Mucosa of descending colon (tissue), 3 donors: ENCODE measurements at regions not wholly inside any gene's neighbourhood (a gene's known extent, or its start where the extent isn't known, plus 50 kb on each side); places are given as distances from the start of the nearest gene placed in this dataset.

ENCODE experiments used
- ATAC-seq: fragments of 200-7000 bp; cut with Tn5 transposase; one replicate; pipeline ENCODE4 v1.9.1; 2020; ENCODE audit warnings: mild to moderate bottlenecking, moderate library complexity
- DNase-seq, 3 donors: peaks; one replicate each; pipeline ENCODE4 v3.0.0-alpha.2; 2020
- H3K36me3 ChIP-seq: fragments of 200-600 bp; one replicate; pipeline ENCODE4 v1.8.0; 2021; ENCODE audit warnings: low read depth, mild to moderate bottlenecking
- H3K4me1 ChIP-seq: fragments of 200-600 bp; one replicate; pipeline ENCODE4 v1.8.0; 2021; ENCODE audit warnings: low read depth, mild to moderate bottlenecking
- H3K4me3 ChIP-seq: fragments of 200-600 bp; one replicate; pipeline ENCODE4 v1.8.0; 2021; ENCODE audit warnings: mild to moderate bottlenecking
- H3K9me3 ChIP-seq: fragments of 200-600 bp; one replicate; pipeline ENCODE4 v1.8.0; 2021; ENCODE audit warnings: mild to moderate bottlenecking
- intact Hi-C, 2 donors: fragments of 100-400 bp; cut with DNase I in 1 of 2; cut with micrococcal nuclease in 1 of 2; formaldehyde crosslinking; loops; one replicate each; pipeline versions ENCODE4 v1.11.0 to v1.11.1; 2022; cut with DNase I, micrococcal nuclease
- TF ChIP-seq, protein P1 (sequence below): fragments of 200-600 bp; IDR thresholded peaks from one replicate; pipeline ENCODE4 v1.8.0; 2022; ENCODE audit warnings: antibody characterized with exemption, mild to moderate bottlenecking
- donor health status: DM: no; HTN: no; CAD: no; lungs with moderate emphysema.
- donor health status: DM: no; HTN: no; CAD: no.
- donor health status: DM: no; HTN: yes; CAD: no.

DNA sequence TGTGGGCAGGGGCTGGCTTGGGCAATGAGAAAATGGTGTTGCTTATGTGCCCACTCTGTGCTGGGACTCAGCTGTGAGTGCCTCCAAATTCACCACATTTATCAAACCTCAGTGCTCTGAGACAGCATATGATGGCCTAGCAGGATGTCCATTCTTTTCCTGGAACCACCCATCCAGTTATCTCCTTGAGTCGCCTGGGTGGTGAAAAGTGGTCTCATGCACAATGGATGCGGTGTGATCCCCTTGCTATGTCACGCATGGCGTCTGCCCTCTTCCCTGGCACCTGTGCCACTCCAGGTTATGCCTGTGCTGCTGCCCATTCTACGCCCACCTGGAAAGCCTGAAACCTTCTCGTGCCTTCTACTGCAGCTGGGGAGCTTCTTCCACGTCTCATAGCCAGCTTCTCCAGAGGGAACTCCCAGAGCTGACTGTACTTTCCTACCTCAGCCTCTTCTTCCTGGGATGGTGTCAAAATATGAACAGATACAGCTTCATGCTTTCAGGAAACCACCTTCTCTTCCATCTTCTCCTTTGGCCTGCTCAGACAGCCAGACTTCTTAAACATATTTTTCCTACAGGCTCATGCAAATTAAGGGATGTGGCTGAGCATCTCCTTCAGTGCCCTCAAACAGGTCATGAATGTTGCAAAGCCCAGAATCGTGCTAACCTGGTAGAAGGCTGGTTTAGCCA is 147.3 kb downstream of the PFKFB3 start:
- no peak for ATAC-seq
- Histone ChIP-seq H3K4me3 (no peak overlapping the region), H3K9me3 (no peaks in the 10 kb centered on the region), H3K36me3 (no peaks in the 10 kb centered on the region), H3K4me1 (no peaks in the 10 kb centered on the region)
- TF ChIP-seq, protein P1, sequence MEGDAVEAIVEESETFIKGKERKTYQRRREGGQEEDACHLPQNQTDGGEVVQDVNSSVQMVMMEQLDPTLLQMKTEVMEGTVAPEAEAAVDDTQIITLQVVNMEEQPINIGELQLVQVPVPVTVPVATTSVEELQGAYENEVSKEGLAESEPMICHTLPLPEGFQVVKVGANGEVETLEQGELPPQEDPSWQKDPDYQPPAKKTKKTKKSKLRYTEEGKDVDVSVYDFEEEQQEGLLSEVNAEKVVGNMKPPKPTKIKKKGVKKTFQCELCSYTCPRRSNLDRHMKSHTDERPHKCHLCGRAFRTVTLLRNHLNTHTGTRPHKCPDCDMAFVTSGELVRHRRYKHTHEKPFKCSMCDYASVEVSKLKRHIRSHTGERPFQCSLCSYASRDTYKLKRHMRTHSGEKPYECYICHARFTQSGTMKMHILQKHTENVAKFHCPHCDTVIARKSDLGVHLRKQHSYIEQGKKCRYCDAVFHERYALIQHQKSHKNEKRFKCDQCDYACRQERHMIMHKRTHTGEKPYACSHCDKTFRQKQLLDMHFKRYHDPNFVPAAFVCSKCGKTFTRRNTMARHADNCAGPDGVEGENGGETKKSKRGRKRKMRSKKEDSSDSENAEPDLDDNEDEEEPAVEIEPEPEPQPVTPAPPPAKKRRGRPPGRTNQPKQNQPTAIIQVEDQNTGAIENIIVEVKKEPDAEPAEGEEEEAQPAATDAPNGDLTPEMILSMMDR = no peak
- intact Hi-C loops = no loop called here
- no peak for DNase-seq

DNA sequence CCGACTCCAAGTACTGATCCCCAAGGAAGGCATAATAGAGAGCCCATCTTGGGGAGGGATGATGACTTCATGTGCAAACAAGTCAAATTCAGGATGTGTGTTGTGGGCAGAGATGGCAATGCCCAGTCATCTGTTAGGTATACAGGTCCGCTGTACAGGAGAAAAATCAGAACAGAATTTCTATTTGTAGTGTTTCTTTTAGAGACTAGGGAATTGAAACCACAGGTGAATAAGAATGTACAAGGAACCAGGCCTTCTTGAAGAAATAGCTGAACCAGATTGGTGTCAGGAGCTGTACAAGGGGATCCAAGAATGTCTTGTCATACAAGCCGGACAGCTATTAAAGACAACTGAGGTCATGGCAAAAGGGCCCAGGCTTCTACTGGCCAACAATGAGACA is 147.9 kb downstream of the PFKFB3 start:
- Histone ChIP-seq H3K4me3 (no peak overlapping the region), H3K4me1 (no peaks in the 10 kb centered on the region), H3K9me3 (no peaks in the 10 kb centered on the region), H3K36me3 (no peaks in the 10 kb centered on the region)
- no peak for DNase-seq
- no peak for ATAC-seq
- TF ChIP-seq, protein P1 = no peak
- intact Hi-C loops = no loop called here

DNA sequence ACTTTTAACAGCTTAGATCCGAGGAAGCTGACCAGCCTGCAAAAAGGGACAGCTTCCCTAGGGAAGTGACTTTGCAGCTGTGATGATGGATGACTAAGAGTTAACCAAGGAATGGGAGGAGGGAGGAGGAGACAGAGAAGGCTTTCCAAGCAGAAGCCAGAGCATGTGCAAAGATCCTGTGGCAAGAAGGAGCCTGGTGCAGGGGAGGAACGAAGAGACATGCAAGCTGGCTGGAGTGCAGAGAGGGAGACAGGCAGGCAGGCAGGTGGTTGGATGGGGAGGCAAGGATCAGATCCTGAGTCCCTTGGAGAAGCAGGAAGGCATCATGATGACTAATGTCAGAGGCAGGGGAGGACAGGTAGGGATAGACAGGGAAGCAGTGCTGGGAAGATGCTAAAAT is 148.8 kb downstream of the PFKFB3 start:
- H3K4me1 ChIP-seq = no peaks in the 10 kb centered on the region
- DNase-seq (no peak), ATAC-seq (no peak)
- TF ChIP-seq, protein P1 = no peak
- intact Hi-C loops = no loop called here
- H3K4me3 ChIP-seq = no peak overlapping the region
- peaks cover 5% of the 10 kb centered on the region for H3K9me3 ChIP-seq
- no peaks in the 10 kb centered on the region for H3K36me3 ChIP-seq

DNA sequence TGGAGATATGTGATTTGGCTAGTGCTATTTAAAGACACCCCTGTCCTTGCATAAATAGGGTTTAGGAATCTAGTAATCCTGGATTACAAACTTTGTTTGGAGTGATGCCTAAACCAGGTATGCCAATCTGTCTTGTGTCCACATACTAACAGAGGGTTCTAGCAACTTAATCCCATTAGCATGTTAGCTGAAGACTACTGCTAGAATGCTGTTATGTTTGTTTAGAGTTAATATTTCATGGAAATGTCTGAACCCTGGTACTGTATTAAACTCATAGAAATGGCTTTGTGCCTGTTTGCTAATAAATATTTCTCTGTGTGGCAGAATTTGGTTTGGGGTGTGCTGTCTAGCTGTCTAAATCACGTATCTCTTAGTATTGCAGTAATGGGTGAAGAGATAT is 150.8 kb downstream of the PFKFB3 start:
- no peak overlapping the region for H3K4me3 ChIP-seq
- H3K4me1 ChIP-seq = no peaks in the 10 kb centered on the region
- DNase-seq (no peak), ATAC-seq (no peak)
- no peaks in the 10 kb centered on the region for H3K36me3 ChIP-seq
- peaks cover 6% of the 10 kb centered on the region for H3K9me3 ChIP-seq
- TF ChIP-seq, protein P1 = no peak
- intact Hi-C loops = no loop called here

DNA sequence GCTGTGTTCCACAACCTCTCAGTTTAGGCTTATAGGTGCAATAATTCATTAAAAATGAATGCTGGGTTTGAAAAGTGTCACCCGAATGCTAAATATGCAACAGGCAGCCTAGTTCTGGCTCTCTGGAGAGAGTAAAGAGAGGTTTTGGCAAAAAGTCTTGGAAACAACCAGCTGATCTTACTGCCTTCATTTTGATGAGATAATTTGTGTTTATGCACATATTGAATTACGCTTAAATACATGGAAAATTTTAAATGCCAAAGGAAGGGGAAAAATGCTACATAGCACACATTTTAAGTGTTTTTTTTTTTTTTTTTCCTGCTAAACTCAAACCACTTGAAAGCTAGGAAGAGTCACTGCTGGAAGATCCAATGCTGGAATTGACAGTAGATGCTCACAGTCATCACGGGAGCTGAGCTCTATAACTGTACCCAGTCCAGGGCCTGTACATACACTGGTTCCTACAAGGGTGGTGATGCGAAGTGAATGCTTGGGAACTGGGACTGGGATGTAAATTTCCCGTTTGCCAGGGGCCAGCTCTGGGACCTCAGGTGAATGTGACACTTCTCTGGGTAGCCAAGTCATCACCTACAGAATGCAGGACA is 151.5 kb downstream of the PFKFB3 start:
- TF ChIP-seq, protein P1 = no peak
- Histone ChIP-seq H3K9me3 (peaks cover 6% of the 10 kb centered on the region), H3K36me3 (no peaks in the 10 kb centered on the region), H3K4me3 (no peak overlapping the region), H3K4me1 (no peaks in the 10 kb centered on the region)
- ATAC-seq = no peak
- intact Hi-C loops = no loop called here
- no peak for DNase-seq
